Neural progenitor cell (in vitro differentiated cells): ENCODE measurements at regions not wholly inside any gene's neighbourhood (a gene's known extent, or its start where the extent isn't known, plus 50 kb on each side); places are given as distances from the start of the nearest gene placed in this dataset.

ENCODE experiments used
- DNase-seq: peaks from one replicate; pipeline ENCODE4 v3.0.0-alpha.2; 2016; ENCODE audit warnings: low spot score
- H2AFZ ChIP-seq: fragments of 200-600 bp; sonication (generic); replicated peaks from 2 replicates; pipeline ENCODE4 v1.6.1; 2016; ENCODE audit warnings: antibody characterized with exemption
- H3F3A ChIP-seq: fragments of 200-600 bp; sonication (generic); 2 replicates; pipeline ENCODE4 v1.6.1; 2016; ENCODE audit warnings: antibody characterized with exemption, low read depth
- H3K27ac ChIP-seq: fragments of 200-600 bp; sonication (generic); 2 replicates; pipeline ENCODE4 v1.5.1; 2016; ENCODE audit warnings: mild to moderate bottlenecking
- H3K27me3 ChIP-seq: fragments of 200-600 bp; sonication (generic); 2 replicates; pipeline ENCODE4 v1.6.1; 2016; ENCODE audit warnings: mild to moderate bottlenecking, moderate library complexity
- H3K36me3 ChIP-seq: fragments of 200-600 bp; sonication (generic); 2 replicates; pipeline ENCODE4 v1.5.1; 2016
- H3K4me1 ChIP-seq: fragments of 200-600 bp; sonication (generic); 2 replicates; pipeline ENCODE4 v1.6.1; 2016; ENCODE audit warnings: mixed run types
- H3K4me2 ChIP-seq: fragments of 200-600 bp; sonication (generic); 2 replicates; pipeline ENCODE4 v1.6.1; 2016
- H3K4me3 ChIP-seq: fragments of 200-600 bp; sonication (generic); 2 replicates; pipeline ENCODE4 v1.5.1; 2016
- H3K79me2 ChIP-seq: fragments of 200-600 bp; sonication (generic); 2 replicates; pipeline ENCODE4 v1.6.1; 2016; ENCODE audit warnings: low read depth
- H3K9ac ChIP-seq: fragments of 200-600 bp; sonication (generic); 2 replicates; pipeline ENCODE4 v1.6.1; 2016
- H3K9me3 ChIP-seq: fragments of 200-600 bp; sonication (generic); 2 replicates; pipeline ENCODE4 v1.5.1; 2016; ENCODE audit warnings: low read depth
- H4K20me1 ChIP-seq: fragments of 200-600 bp; sonication (generic); 2 replicates; pipeline ENCODE4 v1.6.1; 2016; ENCODE audit warnings: low read depth
- H3K27ac Mint-ChIP-seq: 3 replicates; pipeline ENCODE4 v1.8.0; 2021; ENCODE audit warnings: mixed read lengths
- H3K27me3 Mint-ChIP-seq: 2 replicates; pipeline ENCODE4 v1.8.0; 2022; ENCODE audit warnings: low read depth, mild to moderate bottlenecking, inconsistent platforms, moderate library complexity, mixed read lengths; ENCODE audit not compliant: insufficient read depth
- H3K36me3 Mint-ChIP-seq: 3 replicates; pipeline ENCODE4 v1.8.0; 2021; ENCODE audit warnings: mixed read lengths
- H3K4me1 Mint-ChIP-seq: 3 replicates; pipeline ENCODE4 v1.8.0; 2021; ENCODE audit warnings: mixed read lengths
- H3K4me3 Mint-ChIP-seq: 3 replicates; pipeline ENCODE4 v1.8.0; 2021; ENCODE audit warnings: mild to moderate bottlenecking, moderate library complexity, mixed read lengths
- H3K9me3 Mint-ChIP-seq: 3 replicates; pipeline ENCODE4 v1.8.0; 2020; ENCODE audit warnings: mixed read lengths
- EZH2 ChIP-seq: fragments of 200-600 bp; sonication (generic); IDR thresholded peaks from 2 replicates; pipeline ENCODE4 v1.6.1; 2017; ENCODE audit warnings: antibody characterized with exemption, mild to moderate bottlenecking, moderate library complexity
- EZH2phosphoT487 ChIP-seq: fragments of 200-600 bp; sonication (generic); IDR thresholded peaks from 2 replicates; pipeline ENCODE4 v1.6.1; 2017; ENCODE audit warnings: antibody characterized with exemption
- TF ChIP-seq, protein P1 (sequence below): fragments of 200-600 bp; sonication (generic); IDR thresholded peaks from 2 replicates; pipeline ENCODE4 v1.5.1; 2017; ENCODE audit warnings: antibody characterized with exemption, mild to moderate bottlenecking

- Histone ChIP-seq H3K27me3 (no peaks in the 10 kb centered on the region), H3K36me3 (no peaks in the 10 kb centered on the region), H3F3A (no peaks in the 10 kb centered on the region), H4K20me1 (no peaks in the 10 kb centered on the region), H3K79me2 (no peaks in the 10 kb centered on the region), H3K4me1 (no peaks in the 10 kb centered on the region), H3K9me3 (no peaks in the 10 kb centered on the region), H3K9ac (no peak overlapping the region), H3K27ac (no peak overlapping the region), H2AFZ (no peak overlapping the region), H3K4me2 (no peak overlapping the region), H3K4me3 (no peak overlapping the region)
- Mint-ChIP-seq H3K36me3 (no peaks in the 10 kb centered on the region), H3K27me3 (peaks cover 4% of the 10 kb centered on the region), H3K27ac (no peak overlapping the region), H3K4me1 (no peaks in the 10 kb centered on the region), H3K4me3 (no peak overlapping the region), H3K9me3 (no peaks in the 10 kb centered on the region)
- TF ChIP-seq, protein P1, sequence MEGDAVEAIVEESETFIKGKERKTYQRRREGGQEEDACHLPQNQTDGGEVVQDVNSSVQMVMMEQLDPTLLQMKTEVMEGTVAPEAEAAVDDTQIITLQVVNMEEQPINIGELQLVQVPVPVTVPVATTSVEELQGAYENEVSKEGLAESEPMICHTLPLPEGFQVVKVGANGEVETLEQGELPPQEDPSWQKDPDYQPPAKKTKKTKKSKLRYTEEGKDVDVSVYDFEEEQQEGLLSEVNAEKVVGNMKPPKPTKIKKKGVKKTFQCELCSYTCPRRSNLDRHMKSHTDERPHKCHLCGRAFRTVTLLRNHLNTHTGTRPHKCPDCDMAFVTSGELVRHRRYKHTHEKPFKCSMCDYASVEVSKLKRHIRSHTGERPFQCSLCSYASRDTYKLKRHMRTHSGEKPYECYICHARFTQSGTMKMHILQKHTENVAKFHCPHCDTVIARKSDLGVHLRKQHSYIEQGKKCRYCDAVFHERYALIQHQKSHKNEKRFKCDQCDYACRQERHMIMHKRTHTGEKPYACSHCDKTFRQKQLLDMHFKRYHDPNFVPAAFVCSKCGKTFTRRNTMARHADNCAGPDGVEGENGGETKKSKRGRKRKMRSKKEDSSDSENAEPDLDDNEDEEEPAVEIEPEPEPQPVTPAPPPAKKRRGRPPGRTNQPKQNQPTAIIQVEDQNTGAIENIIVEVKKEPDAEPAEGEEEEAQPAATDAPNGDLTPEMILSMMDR = no peak
- TF ChIP-seq EZH2phosphoT487 = no peak
- no peak for TF ChIP-seq EZH2
- DNase-seq = no peak
These were observed 76.6 kb downstream of the RDH14 start for GRCh38 chr2:18483896-18484295.

GRCh38 chr2:18482666-18483065 lies 77.8 kb downstream of the RDH14 start:
- H3K27ac Mint-ChIP-seq = no peak overlapping the region
- Histone ChIP-seq H3K4me3 (no peak overlapping the region), H2AFZ (no peak overlapping the region), H3K9ac (no peak overlapping the region), H4K20me1 (no peaks in the 10 kb centered on the region), H3K27me3 (no peaks in the 10 kb centered on the region), H3K4me2 (no peak overlapping the region), H3K36me3 (no peaks in the 10 kb centered on the region), H3F3A (no peaks in the 10 kb centered on the region), H3K79me2 (no peaks in the 10 kb centered on the region), H3K4me1 (no peaks in the 10 kb centered on the region), H3K9me3 (no peaks in the 10 kb centered on the region), H3K27ac (no peak overlapping the region)
- H3K27me3 Mint-ChIP-seq = peaks cover 4% of the 10 kb centered on the region
- H3K4me1 Mint-ChIP-seq = no peaks in the 10 kb centered on the region
- TF ChIP-seq EZH2phosphoT487 (no peak), EZH2 (no peak)
- TF ChIP-seq, protein P1 = no peak
- no peak overlapping the region for H3K4me3 Mint-ChIP-seq
- no peaks in the 10 kb centered on the region for H3K36me3 Mint-ChIP-seq
- H3K9me3 Mint-ChIP-seq = no peaks in the 10 kb centered on the region
- DNase-seq = no peak

DNA sequence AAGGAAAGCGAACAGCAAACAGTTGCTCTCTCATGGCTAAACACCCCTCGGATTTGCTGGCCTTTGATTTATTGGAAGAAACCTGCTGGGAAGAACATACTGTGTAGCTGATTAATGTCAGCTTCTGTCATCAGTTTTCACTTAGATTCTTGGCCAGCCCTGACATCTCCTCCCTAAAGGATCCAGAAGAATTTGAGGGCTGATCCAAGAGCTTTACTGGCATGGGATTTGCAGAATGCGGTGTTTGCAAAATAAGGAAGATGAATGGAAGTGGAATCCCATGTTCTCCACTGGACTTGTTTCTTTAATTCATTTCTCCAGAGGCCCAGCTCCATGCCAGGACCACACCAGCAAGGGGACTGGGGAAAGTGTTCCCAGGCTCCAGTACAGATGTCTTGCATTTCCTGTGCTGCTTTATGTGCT lies 80.5 kb downstream of the RDH14 start:
- no peaks in the 10 kb centered on the region for H3K9me3 ChIP-seq
- H3K4me2 ChIP-seq = no peak overlapping the region
- H3K27me3 ChIP-seq = no peaks in the 10 kb centered on the region
- Mint-ChIP-seq H3K27ac (no peak overlapping the region), H3K4me3 (no peak overlapping the region), H3K4me1 (no peaks in the 10 kb centered on the region), H3K9me3 (no peaks in the 10 kb centered on the region), H3K27me3 (peaks cover 4% of the 10 kb centered on the region), H3K36me3 (no peaks in the 10 kb centered on the region)
- H3F3A ChIP-seq = no peaks in the 10 kb centered on the region
- TF ChIP-seq EZH2phosphoT487 = no peak
- TF ChIP-seq, protein P1 = no peak
- TF ChIP-seq EZH2 = no peak
- no peaks in the 10 kb centered on the region for H3K36me3 ChIP-seq
- no peak overlapping the region for H3K9ac ChIP-seq
- no peaks in the 10 kb centered on the region for H4K20me1 ChIP-seq
- no peaks in the 10 kb centered on the region for H3K79me2 ChIP-seq
- no peak overlapping the region for H3K27ac ChIP-seq
- H3K4me1 ChIP-seq = no peaks in the 10 kb centered on the region
- no peak overlapping the region for H3K4me3 ChIP-seq
- H2AFZ ChIP-seq = no peak overlapping the region
- no peak for DNase-seq

DNA sequence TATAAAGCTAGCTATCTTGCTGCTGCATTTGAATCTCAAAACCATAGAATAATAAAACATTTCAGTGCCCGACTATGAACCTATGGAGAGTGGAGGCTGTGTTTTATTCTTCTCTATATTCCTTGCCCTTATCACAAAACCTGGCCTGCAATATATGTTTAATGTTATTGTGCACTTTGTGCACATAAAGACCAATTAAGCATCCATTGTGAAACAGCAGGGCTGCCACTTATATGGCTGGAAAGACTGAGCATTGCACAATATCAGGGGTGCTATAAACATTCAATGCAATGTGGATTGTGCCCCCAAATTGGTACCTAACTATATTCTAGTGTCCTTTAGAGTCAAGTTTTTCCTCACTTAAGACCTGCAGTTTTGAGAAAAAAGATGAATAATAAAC lies 83.2 kb downstream of the RDH14 start:
- Histone ChIP-seq H4K20me1 (no peaks in the 10 kb centered on the region), H3K79me2 (no peaks in the 10 kb centered on the region), H3K27me3 (no peaks in the 10 kb centered on the region), H3K9me3 (no peaks in the 10 kb centered on the region), H3K9ac (no peak overlapping the region), H3K27ac (no peak overlapping the region), H3K4me1 (no peaks in the 10 kb centered on the region), H2AFZ (no peak overlapping the region), H3K4me3 (no peak overlapping the region), H3K36me3 (no peaks in the 10 kb centered on the region), H3F3A (no peaks in the 10 kb centered on the region), H3K4me2 (no peak overlapping the region)
- TF ChIP-seq, protein P1 = no peak
- TF ChIP-seq EZH2phosphoT487 (no peak), EZH2 (no peak)
- Mint-ChIP-seq H3K27me3 (peaks cover 4% of the 10 kb centered on the region), H3K4me1 (peaks cover 8% of the 10 kb centered on the region), H3K9me3 (no peaks in the 10 kb centered on the region), H3K36me3 (no peaks in the 10 kb centered on the region), H3K27ac (no peak overlapping the region), H3K4me3 (no peak overlapping the region)
- no peak for DNase-seq
